HG03575 (cell line): ENCODE measurements at regions not wholly inside any gene's neighbourhood (a gene's known extent, or its start where the extent isn't known, plus 50 kb on each side); places are given as distances from the start of the nearest gene placed in this dataset.

ENCODE experiments used
- ATAC-seq: cut with Tn5 transposase; IDR thresholded peaks from one replicate; pipeline ENCODE4 v1.9.1; 2021; ENCODE audit not compliant: unreplicated experiment, insufficient number of reproducible peaks, low FRiP score; ENCODE audit errors: extremely low read depth

- ATAC-seq: no peak
Observed at GRCh38 chr3:107973961-107974360, 116.9 kb downstream of the CD47 start.

- no peak for ATAC-seq
Observed at GRCh38 chr3:107973152-107973551, 117.7 kb downstream of the CD47 start.

- ATAC-seq: no peak
Observed at GRCh38 chr3:107970993-107971580, 119.7 kb downstream of the CD47 start.

- no peak for ATAC-seq
Observed at GRCh38 chr3:107969994-107970819, 120.6 kb downstream of the CD47 start.

- ATAC-seq: no peak
Observed at GRCh38 chr3:107969525-107969924, 121.3 kb downstream of the CD47 start.

GRCh38 chr3:107966276-107966675 lies 124.6 kb downstream of the CD47 start:
- no peak for ATAC-seq

GRCh38 chr3:107965136-107965655 lies 125.6 kb downstream of the CD47 start:
- ATAC-seq: no peak

GRCh38 chr3:107963581-107963980 lies 127.2 kb downstream of the CD47 start:
- no peak for ATAC-seq

- ATAC-seq: no peak
Observed at GRCh38 chr3:107962946-107963345, 127.9 kb downstream of the CD47 start.

GRCh38 chr3:107962037-107962436 lies 128.8 kb downstream of the CD47 start:
- ATAC-seq: no peak

GRCh38 chr3:107959550-107960154 lies 131.2 kb downstream of the CD47 start:
- ATAC-seq: no peak

GRCh38 chr3:107958146-107958545 lies 132.7 kb downstream of the CD47 start:
- ATAC-seq: no peak

- no peak for ATAC-seq
Observed at GRCh38 chr3:107956991-107957900, 133.6 kb downstream of the CD47 start.

GRCh38 chr3:107954845-107955244 lies 136.0 kb downstream of the CD47 start:
- ATAC-seq: no peak

GRCh38 chr3:107953722-107954121 lies 137.1 kb downstream of the CD47 start:
- ATAC-seq: no peak

- ATAC-seq: no peak
Observed at GRCh38 chr3:107951126-107951525, 139.7 kb downstream of the CD47 start.

- ATAC-seq: no peak
Observed at GRCh38 chr3:107950417-107950816, 140.4 kb downstream of the CD47 start.

GRCh38 chr3:107949394-107949970 lies 141.3 kb downstream of the CD47 start:
- ATAC-seq: no peak

- ATAC-seq: no peak
Observed at GRCh38 chr3:107947203-107947602, 143.6 kb downstream of the CD47 start.
